Adrenal gland (tissue), 9 donors: ENCODE measurements at regions not wholly inside any gene's neighbourhood (a gene's known extent, or its start where the extent isn't known, plus 50 kb on each side); places are given as distances from the start of the nearest gene placed in this dataset.

Source experiments
- DNase-seq, 7 donors: peaks; one replicate each; pipeline ENCODE4 v3.0.0-alpha.2; 2019 to 2020
- H3K27ac ChIP-seq, 5 donors: fragments of 200-600 bp; sonication (generic) in 4 of 5; 1 replicate in 3 of 5; 2 replicates in 2 of 5; pipeline versions ENCODE4 v1.5.1 to v1.8.0; 2016 to 2020; ENCODE audit warnings: mild to moderate bottlenecking in 1 of 5
- H3K27me3 ChIP-seq: fragments of 200-600 bp; 2 replicates; pipeline ENCODE4 v1.8.0; 2021
- H3K36me3 ChIP-seq, 2 donors: fragments of 200-600 bp; replicated peaks in 1 of 2; 1 replicate in 1 of 2; 2 replicates in 1 of 2; pipeline versions ENCODE4 v1.5.1 to v1.8.0; 2018 to 2022
- H3K4me1 ChIP-seq, 2 donors: fragments of 200-600 bp; replicated peaks in 1 of 2; 1 replicate in 1 of 2; 2 replicates in 1 of 2; pipeline versions ENCODE4 v1.5.1 to v1.8.0; 2018 to 2021
- H3K4me3 ChIP-seq, 4 donors: fragments of 200-600 bp; sonication (generic) in 3 of 4; one replicate each; pipeline ENCODE4 v1.5.1; 2016 to 2018
- H3K9me3 ChIP-seq, 3 donors: fragments of 200-600 bp; sonication (generic) in 1 of 3; replicated peaks in 1 of 3; 1 replicate in 2 of 3; 2 replicates in 1 of 3; pipeline versions ENCODE4 v1.5.1 to v1.8.0; 2016 to 2021
- POLR2A ChIP-seq, 2 donors: fragments of 450-650 bp; IDR thresholded peaks; one replicate each; pipeline ENCODE4 v1.6.1; 2017; ENCODE audit warnings: antibody characterized with exemption in 2 of 2, mild to moderate bottlenecking in 2 of 2, moderate library complexity in 1 of 2
- WGBS, 4 donors: extraction: QIAGEN DNeasy Blood & Tissue Kit in 2 of 4; methylation state at CpG; one replicate each; pipeline versions ENCODE4 v1.1.5 to v1.1.7; 2013 to 2017; 5-methylcytosine and 5-hydroxymethylcytosine counted together
- intact Hi-C, 2 donors: fragments of 100-400 bp; cut with DNase I; formaldehyde crosslinking; loops; one replicate each; pipeline versions ENCODE4 v1.14.1 to v1.15.0; 2022 to 2023
- TF ChIP-seq, protein P1 (sequence below), 6 experiments: fragments of 450-650 bp in 4 of 6; fragments of 200-600 bp in 2 of 6; sonication (generic) in 1 of 6; IDR thresholded peaks; 1 replicate in 5 of 6; 2 replicates in 1 of 6; pipeline versions ENCODE4 v1.5.1 to v1.8.0; 2016 to 2021; ENCODE audit warnings: antibody characterized with exemption in 6 of 6, mild to moderate bottlenecking in 2 of 6, moderate library complexity in 1 of 6
- donor health status: healthy with polysubstance abuse.
- donor health status: Bipolar disorder and iron deficiency.
- donor health status: DM: yes; HTN: yes; CAD: no.
- donor health status: DM: no; HTN: no; CAD: no.
- donor health status: DM: no; HTN: no; CAD: no.

DNA sequence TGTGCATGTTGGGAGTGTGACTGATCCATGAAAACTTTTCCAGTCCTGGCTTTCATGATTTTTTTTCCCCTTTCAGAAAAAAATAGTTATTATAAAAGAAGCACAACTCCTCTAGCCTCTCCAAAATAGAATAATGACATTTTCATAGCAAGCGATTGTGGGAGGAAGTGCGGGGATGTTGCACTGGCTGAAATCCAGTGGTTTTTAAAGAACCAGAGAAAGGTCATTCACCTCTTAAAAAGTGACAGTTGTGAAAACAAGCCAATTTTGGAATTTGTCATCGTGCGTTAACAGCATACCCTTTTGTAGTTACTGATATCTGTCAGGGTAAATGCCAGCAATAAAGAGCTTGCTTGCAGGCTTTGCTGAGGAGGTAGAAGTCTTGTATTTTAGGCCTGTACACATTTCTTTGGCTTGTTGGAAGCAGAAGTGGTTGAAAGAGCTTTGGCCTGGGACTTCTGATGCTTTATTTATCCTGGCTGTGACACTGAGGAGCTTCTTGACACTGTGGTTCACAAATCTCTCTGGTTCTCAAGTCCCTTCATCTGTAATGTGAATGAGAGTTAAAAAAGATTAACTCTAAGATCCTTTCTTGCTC is 545.9 kb downstream of the REEP3 start:
- Histone ChIP-seq H3K9me3 (no peaks in the 10 kb centered on the region), H3K27ac (no peak overlapping the region), H3K4me3 (no peak overlapping the region), H3K36me3 (no peaks in the 10 kb centered on the region), H3K27me3 (no peaks in the 10 kb centered on the region), H3K4me1 (peaks cover 0 to 11% of the 10 kb centered on the region in 2 donors)
- intact Hi-C loops, result no loop called here
- peak in 3 of 7 donors; percentile 31 to 40 (median 37) for DNase-seq
- no peak for TF ChIP-seq POLR2A (IDR thresholded peaks at IDR 0.05)
- TF ChIP-seq, protein P1, sequence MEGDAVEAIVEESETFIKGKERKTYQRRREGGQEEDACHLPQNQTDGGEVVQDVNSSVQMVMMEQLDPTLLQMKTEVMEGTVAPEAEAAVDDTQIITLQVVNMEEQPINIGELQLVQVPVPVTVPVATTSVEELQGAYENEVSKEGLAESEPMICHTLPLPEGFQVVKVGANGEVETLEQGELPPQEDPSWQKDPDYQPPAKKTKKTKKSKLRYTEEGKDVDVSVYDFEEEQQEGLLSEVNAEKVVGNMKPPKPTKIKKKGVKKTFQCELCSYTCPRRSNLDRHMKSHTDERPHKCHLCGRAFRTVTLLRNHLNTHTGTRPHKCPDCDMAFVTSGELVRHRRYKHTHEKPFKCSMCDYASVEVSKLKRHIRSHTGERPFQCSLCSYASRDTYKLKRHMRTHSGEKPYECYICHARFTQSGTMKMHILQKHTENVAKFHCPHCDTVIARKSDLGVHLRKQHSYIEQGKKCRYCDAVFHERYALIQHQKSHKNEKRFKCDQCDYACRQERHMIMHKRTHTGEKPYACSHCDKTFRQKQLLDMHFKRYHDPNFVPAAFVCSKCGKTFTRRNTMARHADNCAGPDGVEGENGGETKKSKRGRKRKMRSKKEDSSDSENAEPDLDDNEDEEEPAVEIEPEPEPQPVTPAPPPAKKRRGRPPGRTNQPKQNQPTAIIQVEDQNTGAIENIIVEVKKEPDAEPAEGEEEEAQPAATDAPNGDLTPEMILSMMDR (IDR thresholded peaks at IDR 0.05), result no peak
- WGBS, 4 donors, result 1 to 5% (median 3%) methylated on average over 4 of the region's 4 CpGs

DNA sequence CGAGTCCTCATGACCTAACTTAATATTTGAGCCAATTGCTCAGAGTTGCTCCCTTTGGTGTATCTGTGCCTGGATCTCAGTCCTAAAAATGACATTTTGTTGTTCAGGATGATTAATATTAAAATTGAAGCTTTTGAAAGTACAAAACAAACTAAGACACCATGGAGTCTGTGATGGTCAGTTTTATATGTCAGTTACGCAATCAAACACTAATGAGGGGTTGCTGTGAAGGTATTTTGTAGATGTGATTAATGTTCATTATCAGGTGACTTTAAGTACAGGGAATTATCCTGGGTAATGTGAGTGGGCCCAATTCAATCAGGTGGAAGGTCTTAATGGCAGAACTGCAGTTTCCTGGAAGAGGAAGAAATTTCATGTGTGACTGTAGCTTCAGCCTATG is 546.7 kb downstream of the REEP3 start:
- H3K36me3 ChIP-seq, result no peaks in the 10 kb centered on the region
- H3K27ac ChIP-seq, result no peak overlapping the region
- H3K4me1 ChIP-seq, result peaks cover 0 to 11% of the 10 kb centered on the region in 2 donors
- no peaks in the 10 kb centered on the region for H3K27me3 ChIP-seq
- no peak for DNase-seq
- intact Hi-C loops, result no loop called here
- H3K4me3 ChIP-seq, result no peak overlapping the region
- H3K9me3 ChIP-seq, result no peaks in the 10 kb centered on the region
- TF ChIP-seq, protein P1 (IDR thresholded peaks at IDR 0.05), result no peak
- no peak for TF ChIP-seq POLR2A (IDR thresholded peaks at IDR 0.05)
- WGBS, 4 donors, result 88 to 97% (median 93%) methylated on average over 2 of the region's 2 CpGs

DNA sequence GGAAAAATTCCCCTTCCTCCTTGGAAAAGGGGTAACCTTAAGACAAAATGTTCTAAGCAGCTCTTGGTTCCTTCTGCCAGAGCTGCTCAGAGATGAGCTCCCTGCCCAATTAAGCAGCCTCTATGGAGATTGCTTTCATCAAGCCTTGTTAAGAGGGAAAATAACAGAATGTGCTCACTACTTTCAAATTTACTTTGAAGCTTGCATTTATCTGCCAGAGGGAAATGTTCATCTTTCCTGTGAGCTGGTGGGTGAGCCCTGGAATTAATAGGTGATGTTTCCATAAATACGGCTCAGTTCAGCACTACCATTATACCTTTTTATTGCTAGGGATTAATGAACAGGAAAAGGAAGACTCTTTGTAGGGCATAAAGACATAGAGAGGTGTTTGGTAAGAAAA is 549.0 kb downstream of the REEP3 start:
- Histone ChIP-seq H3K36me3 (no peaks in the 10 kb centered on the region), H3K9me3 (no peaks in the 10 kb centered on the region), H3K4me3 (no peak overlapping the region), H3K27ac (no peak overlapping the region), H3K4me1 (peaks cover 0 to 11% of the 10 kb centered on the region in 2 donors), H3K27me3 (no peaks in the 10 kb centered on the region)
- TF ChIP-seq, protein P1 (IDR thresholded peaks at IDR 0.05), result no peak
- TF ChIP-seq POLR2A (IDR thresholded peaks at IDR 0.05), result no peak
- 73 to 95% (median 93%) methylated on average over 1 of the region's 1 CpG for WGBS, 4 donors
- intact Hi-C loops, result no loop called here
- no peak for DNase-seq

DNA sequence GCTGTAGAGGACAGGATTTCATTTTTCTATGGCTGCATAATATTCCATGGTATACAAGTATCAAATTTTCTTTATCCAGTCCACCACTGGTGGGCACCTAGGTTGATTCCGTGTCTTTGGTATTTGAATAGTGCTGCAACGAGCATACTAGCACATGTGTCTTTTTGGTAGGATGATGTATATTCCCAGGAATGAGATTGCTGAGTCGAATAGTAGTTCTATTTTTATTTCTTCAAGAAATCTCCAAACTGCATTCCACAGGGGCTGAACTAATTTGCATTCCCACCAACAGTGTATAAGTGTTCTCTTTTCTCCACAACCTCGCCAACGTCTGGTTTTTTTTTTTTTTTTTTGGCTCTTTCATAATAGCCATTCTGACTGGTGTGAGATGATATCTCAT is 550.0 kb downstream of the REEP3 start:
- Histone ChIP-seq H3K27ac (no peak overlapping the region), H3K9me3 (no peaks in the 10 kb centered on the region), H3K27me3 (no peaks in the 10 kb centered on the region), H3K4me1 (peaks cover 0 to 11% of the 10 kb centered on the region in 2 donors), H3K36me3 (no peaks in the 10 kb centered on the region), H3K4me3 (no peak overlapping the region)
- intact Hi-C loops, result no loop called here
- TF ChIP-seq, protein P1 (IDR thresholded peaks at IDR 0.05), result no peak
- no peak for TF ChIP-seq POLR2A (IDR thresholded peaks at IDR 0.05)
- no peak for DNase-seq
- 62 to 70% (median 68%) methylated on average over 5 of the region's 5 CpGs for whole genome bisulfite sequencing, 4 donors
